Heart left ventricle (tissue), 16 donors: ENCODE measurements at regions not wholly inside any gene's neighbourhood (a gene's known extent, or its start where the extent isn't known, plus 50 kb on each side); places are given as distances from the start of the nearest gene placed in this dataset.
A peak's percentile ranks its signal among the peaks of the same experiment; 100 is the strongest.

Experiments
- ATAC-seq, 4 donors: fragments of 200-7000 bp; cut with Tn5 transposase; one replicate each; pipeline ENCODE4 v1.9.1; 2020 to 2022; ENCODE audit warnings: moderate library complexity in 4 of 4, mild to moderate bottlenecking in 3 of 4, moderate number of reproducible peaks in 1 of 4
- DNase-seq, 5 donors: peaks; one replicate each; pipeline ENCODE4 v3.0.0-alpha.2; 2020
- H3K27ac ChIP-seq, 12 donors: fragments of 200-600 bp; sonication (generic) in 4 of 12; one replicate each; pipeline versions ENCODE4 v1.5.0 to v1.8.0; 2016 to 2022; ENCODE audit warnings: mild to moderate bottlenecking in 2 of 12
- H3K27me3 ChIP-seq, 9 donors: fragments of 200-600 bp; sonication (generic) in 2 of 9; one replicate each; pipeline versions ENCODE4 v1.5.1 to v1.8.0; 2016 to 2022; ENCODE audit warnings: mild to moderate bottlenecking in 3 of 9
- H3K36me3 ChIP-seq, 9 donors: fragments of 200-600 bp; sonication (generic) in 2 of 9; one replicate each; pipeline versions ENCODE4 v1.5.0 to v1.8.0; 2018 to 2022; ENCODE audit warnings: mild to moderate bottlenecking in 2 of 9
- H3K4me1 ChIP-seq, 12 donors: fragments of 200-600 bp; sonication (generic) in 4 of 12; one replicate each; pipeline versions ENCODE4 v1.5.0 to v1.8.0; 2016 to 2022; ENCODE audit warnings: mild to moderate bottlenecking in 3 of 12
- H3K4me3 ChIP-seq, 12 donors: fragments of 200-600 bp; sonication (generic) in 4 of 12; one replicate each; pipeline versions ENCODE4 v1.5.0 to v1.8.0; 2017 to 2022; ENCODE audit warnings: mild to moderate bottlenecking in 9 of 12, moderate library complexity in 4 of 12
- H3K9me3 ChIP-seq, 12 donors: fragments of 200-600 bp; sonication (generic) in 4 of 12; one replicate each; pipeline versions ENCODE4 v1.5.0 to v1.8.0; 2016 to 2022; ENCODE audit warnings: mild to moderate bottlenecking in 1 of 12
- POLR2A ChIP-seq, 2 donors: fragments of 450-650 bp; IDR thresholded peaks; one replicate each; pipeline ENCODE4 v1.6.1; 2017; ENCODE audit warnings: antibody characterized with exemption in 2 of 2, mild to moderate bottlenecking in 2 of 2, moderate library complexity in 2 of 2
- WGBS, 4 donors: extraction: QIAGEN DNeasy Blood & Tissue Kit in 2 of 4; methylation state at CpG; one replicate each; pipeline versions ENCODE4 v1.1.5 to v1.1.7; 2013 to 2018; 5-methylcytosine and 5-hydroxymethylcytosine counted together
- intact Hi-C, 10 donors: fragments of 100-400 bp; cut with DNase I; formaldehyde crosslinking; loops; one replicate each; pipeline versions ENCODE4 v1.11.1 to v1.14.2; 2022
- TF ChIP-seq, protein P1 (sequence below), 12 donors: fragments of 200-600 bp; sonication (generic) in 4 of 12; IDR thresholded peaks; one replicate each; pipeline versions ENCODE4 v1.5.0 to v1.8.0; 2018 to 2022; ENCODE audit warnings: antibody characterized with exemption in 12 of 12, mild to moderate bottlenecking in 5 of 12
- donor health status: ischemic (EF 13 %, LVEDD 7.1; RV severe dilation, severe dysfunction).
- donor health status: healthy with polysubstance abuse.
- donor health status: DM: no; HTN: yes; CAD: no.
- donor health status: DM: no; HTN: no; CAD: no.
- donor health status: ischemic (EF 25% LVEDD 6.9; RV normal size, moderate dysfunction).
- donor health status: ischemic (EF 25% LVEDD 5.7; RV mildly dilated, moderate dysfunction).
- donor health status: healthy.
- donor health status: DM: yes; HTN: yes; CAD: no.
- donor health status: ischemic (EF 35%, LVEDD 5.7; RV mildly dilated, moderate dysfunction).
- donor health status: nonischemic (EF 11% LVEDD 7.7; RV severe dilation, severe dysfunction).
- donor health status: DM: yes; HTN: yes; CAD: no.
- donor health status: PGD.
- donor health status: ischemic (EF 29% LVEDD 5.4; RV normal size, mild dysfunction).
- donor health status: nonischemic (EF 23%, LVEDD 6.1; RV moderate dilation, normal function).

DNA sequence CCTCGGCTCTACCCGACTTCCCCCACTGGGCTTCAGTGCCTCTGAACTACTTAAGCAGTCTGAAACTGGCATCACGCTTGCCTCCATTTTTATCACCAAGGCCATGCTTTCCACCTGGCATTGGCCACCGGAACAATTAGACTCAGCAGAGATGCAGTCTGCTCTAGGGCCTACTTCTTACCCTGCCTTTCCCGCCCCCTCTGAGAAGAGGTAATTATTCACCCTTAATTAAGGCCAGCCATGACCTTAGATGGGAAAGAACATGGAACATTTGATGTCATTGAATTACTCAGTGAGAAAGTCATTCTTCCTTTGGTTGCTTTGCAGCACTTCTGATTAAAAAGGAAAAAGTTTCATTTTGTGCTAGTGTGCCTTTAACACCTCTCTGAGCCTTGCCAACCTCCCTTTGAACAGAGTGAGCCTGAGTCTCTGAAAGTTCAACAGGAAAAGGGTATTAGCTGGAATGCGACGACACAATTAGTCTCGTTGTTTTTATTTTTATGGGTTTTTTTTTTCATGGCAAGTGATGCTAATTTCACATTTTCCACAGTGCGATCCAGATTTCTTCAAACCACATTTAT, 60.9 kb upstream of the TNRC6A start:
- WGBS, 4 donors, result 52 to 70% (median 58%) methylated on average over 9 of the region's 9 CpGs
- Histone ChIP-seq H3K4me3 (no peak overlapping the region), H3K4me1 (peaks cover 0 to 20% (median 5%) of the 10 kb centered on the region in 12 donors), H3K27ac (peak overlapping the region in 11 of 12 donors; percentile 7 to 88 (median 60)), H3K36me3 (no peaks in the 10 kb centered on the region), H3K9me3 (no peaks in the 10 kb centered on the region), H3K27me3 (peaks cover 0 to 7% (median 0%) of the 10 kb centered on the region in 9 donors)
- intact Hi-C loops, result no loop called here
- ATAC-seq (peak in 3 of 4 donors; percentile 42 to 55 (median 49)), DNase-seq (peak in 1 of 5 donors; percentile 45)
- TF ChIP-seq POLR2A (IDR thresholded peaks at IDR 0.05), result no peak

DNA sequence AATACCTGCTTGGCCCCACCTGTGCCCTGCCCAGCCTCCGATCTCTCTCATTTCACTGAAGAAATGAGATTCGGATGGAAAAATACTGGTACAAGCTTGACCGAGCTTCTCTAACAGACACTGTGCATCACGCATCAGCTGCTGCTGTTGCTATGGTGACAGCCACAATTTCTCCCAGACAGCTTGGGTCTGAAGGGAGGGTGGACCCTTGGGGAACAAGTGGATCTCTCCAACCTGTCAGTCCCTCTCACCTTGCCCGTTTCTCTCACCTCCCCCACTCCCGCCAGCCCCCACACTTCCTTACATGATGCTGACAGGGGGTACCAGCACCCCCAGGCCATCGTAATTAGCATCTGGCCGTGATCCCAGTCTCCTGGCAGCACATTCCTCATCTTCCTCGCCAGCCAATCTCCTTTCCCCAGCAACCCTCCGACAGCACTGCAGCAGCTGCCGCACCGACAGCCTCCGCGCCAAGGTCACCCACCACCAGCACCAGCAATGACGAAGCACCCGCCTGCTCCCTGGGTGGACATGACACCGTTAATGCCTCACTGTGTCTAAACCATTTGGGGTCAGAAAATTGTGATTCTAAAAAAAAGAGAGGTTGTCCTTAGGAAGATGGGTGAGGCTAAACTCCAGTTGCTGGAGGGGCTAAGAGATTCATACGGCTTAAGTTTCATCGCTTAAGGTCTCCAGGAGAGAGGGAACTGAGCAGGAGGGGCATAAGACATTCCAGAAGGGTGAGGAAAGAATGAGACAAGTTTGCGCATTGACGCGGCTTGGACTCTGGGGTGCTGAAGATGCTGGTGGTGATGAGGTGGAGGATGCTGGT, 58.6 kb upstream of the TNRC6A start:
- peak; percentile 74 to 80 (median 76) for ATAC-seq
- Histone ChIP-seq H3K4me1 (peaks cover 0 to 20% (median 5%) of the 10 kb centered on the region in 12 donors), H3K4me3 (peak overlapping the region in 2 of 12 donors; percentile 1 to 20), H3K27me3 (peaks cover 0 to 7% (median 0%) of the 10 kb centered on the region in 9 donors), H3K36me3 (no peaks in the 10 kb centered on the region), H3K9me3 (no peaks in the 10 kb centered on the region), H3K27ac (peak overlapping the region in 9 of 12 donors; percentile 20 to 88 (median 46))
- TF ChIP-seq, protein P1, sequence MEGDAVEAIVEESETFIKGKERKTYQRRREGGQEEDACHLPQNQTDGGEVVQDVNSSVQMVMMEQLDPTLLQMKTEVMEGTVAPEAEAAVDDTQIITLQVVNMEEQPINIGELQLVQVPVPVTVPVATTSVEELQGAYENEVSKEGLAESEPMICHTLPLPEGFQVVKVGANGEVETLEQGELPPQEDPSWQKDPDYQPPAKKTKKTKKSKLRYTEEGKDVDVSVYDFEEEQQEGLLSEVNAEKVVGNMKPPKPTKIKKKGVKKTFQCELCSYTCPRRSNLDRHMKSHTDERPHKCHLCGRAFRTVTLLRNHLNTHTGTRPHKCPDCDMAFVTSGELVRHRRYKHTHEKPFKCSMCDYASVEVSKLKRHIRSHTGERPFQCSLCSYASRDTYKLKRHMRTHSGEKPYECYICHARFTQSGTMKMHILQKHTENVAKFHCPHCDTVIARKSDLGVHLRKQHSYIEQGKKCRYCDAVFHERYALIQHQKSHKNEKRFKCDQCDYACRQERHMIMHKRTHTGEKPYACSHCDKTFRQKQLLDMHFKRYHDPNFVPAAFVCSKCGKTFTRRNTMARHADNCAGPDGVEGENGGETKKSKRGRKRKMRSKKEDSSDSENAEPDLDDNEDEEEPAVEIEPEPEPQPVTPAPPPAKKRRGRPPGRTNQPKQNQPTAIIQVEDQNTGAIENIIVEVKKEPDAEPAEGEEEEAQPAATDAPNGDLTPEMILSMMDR (IDR thresholded peaks at IDR 0.05), result no peak
- no peak for TF ChIP-seq POLR2A (IDR thresholded peaks at IDR 0.05)
- intact Hi-C loops, result loop anchor here in 1 of 10 donors (10.0 kb wide), 1 partner anchor 56 kb away; no protein-coding TSS in a partner anchor
- WGBS, 4 donors, result 13 to 19% (median 17%) methylated on average over 22 of the region's 22 CpGs
- peak; percentile 58 to 85 (median 77) for DNase-seq

DNA sequence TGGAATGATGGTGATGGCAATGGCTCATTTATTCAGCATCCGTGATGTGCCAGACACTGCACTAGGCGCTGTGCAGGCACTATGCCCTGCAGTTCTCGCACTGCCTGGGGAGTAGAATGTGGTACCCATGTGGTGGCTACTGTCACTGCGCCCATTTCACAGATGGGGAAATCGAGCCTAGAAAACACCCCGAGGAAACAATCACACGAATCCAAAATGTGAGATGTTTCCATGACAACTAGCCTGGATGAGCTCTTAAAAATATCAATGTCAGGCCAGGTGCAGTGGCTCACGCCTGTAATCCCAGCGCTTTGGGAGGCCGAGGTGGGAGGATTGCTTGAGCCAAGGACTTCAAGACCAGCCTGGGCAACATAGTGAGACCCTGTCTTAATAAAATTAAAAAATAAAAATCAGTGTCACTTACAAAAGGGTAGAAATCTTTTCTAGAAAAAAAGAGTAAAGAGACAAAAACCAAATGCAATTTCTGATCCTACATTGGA, 57.9 kb upstream of the TNRC6A start:
- peak in 1 of 5 donors; percentile 43 for DNase-seq
- TF ChIP-seq POLR2A (IDR thresholded peaks at IDR 0.05), result no peak
- TF ChIP-seq, protein P1 (IDR thresholded peaks at IDR 0.05), result peak in 1 of 12 donors; percentile 4
- intact Hi-C loops, result loop anchor here in 1 of 10 donors (10.0 kb wide), 1 partner anchor 57 kb away; no protein-coding TSS in a partner anchor
- WGBS, 4 donors, result 82 to 92% (median 89%) methylated on average over 10 of the region's 10 CpGs
- H3K4me1 ChIP-seq, result peaks cover 0 to 20% (median 5%) of the 10 kb centered on the region in 12 donors
- H3K9me3 ChIP-seq, result no peaks in the 10 kb centered on the region
- no peak overlapping the region for H3K4me3 ChIP-seq
- ATAC-seq, result no peak
- H3K27ac ChIP-seq, result peak overlapping the region in 6 of 12 donors; percentile 20 to 88 (median 42)
- peaks cover 0 to 7% (median 0%) of the 10 kb centered on the region in 9 donors for H3K27me3 ChIP-seq
- H3K36me3 ChIP-seq, result no peaks in the 10 kb centered on the region

DNA sequence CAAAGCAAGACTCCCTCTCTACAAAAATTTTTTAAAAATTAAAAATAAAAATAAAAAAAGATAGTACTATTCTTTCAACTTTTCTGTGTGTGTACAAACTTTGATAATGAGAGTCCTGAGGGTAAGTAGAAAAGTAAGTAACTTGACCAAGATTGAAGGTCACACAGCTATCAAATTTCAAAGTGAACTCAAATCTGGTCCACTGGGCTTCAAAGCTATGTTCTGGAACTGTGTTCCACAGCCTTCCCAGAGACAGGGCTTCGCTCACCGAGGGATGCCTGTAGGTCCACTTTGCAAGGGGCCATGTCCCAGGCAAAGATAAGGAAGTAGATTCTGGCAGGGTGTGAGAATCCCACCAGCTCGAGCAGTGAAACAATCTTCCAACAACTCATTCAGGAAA, 56.3 kb upstream of the TNRC6A start:
- peaks cover 0 to 20% (median 5%) of the 10 kb centered on the region in 12 donors for H3K4me1 ChIP-seq
- no peaks in the 10 kb centered on the region for H3K9me3 ChIP-seq
- no peak overlapping the region for H3K4me3 ChIP-seq
- DNase-seq, result no peak
- H3K36me3 ChIP-seq, result no peaks in the 10 kb centered on the region
- intact Hi-C loops, result loop anchor here in 1 of 10 donors (10.0 kb wide), 1 partner anchor 58 kb away; no protein-coding TSS in a partner anchor
- TF ChIP-seq, protein P1 (IDR thresholded peaks at IDR 0.05), result no peak
- TF ChIP-seq POLR2A (IDR thresholded peaks at IDR 0.05), result no peak
- 66 to 85% (median 76%) methylated on average over 3 of the region's 3 CpGs for WGBS, 4 donors
- ATAC-seq, result no peak
- no peak overlapping the region for H3K27ac ChIP-seq
- peaks cover 0 to 7% (median 0%) of the 10 kb centered on the region in 9 donors for H3K27me3 ChIP-seq
